ENCODE measurements at regions not wholly inside any gene's neighbourhood (a gene's known extent, or its start where the extent isn't known, plus 50 kb on each side); places are given as distances from the start of the nearest gene placed in this dataset.

DNA sequence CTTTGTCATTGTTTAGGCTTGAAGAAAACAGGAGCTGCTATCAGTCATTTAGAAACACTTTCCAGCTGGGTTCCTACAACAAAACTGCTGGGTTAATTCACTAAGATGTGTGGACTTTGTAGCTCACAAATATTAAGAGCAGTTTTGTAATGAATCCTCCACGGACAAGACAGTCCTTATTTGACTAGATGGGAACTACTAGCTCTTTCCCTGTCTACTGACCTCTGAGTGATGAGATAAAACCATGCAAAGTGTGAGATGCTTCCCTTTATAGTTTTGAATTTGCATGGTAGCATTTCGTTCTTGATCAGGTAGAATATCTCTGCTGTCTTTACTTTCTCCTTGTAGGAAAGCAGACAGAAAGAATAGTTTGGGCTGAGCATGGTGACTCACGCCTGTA lies 72.9 kb upstream of the STXBP6 start:
- no peaks in the 10 kb centered on the region for H3K27me3 ChIP-seq (ENCODE audit: insufficient read depth, low read depth)
- no peak overlapping the region for H3K9ac ChIP-seq
- TF ChIP-seq, protein P1, sequence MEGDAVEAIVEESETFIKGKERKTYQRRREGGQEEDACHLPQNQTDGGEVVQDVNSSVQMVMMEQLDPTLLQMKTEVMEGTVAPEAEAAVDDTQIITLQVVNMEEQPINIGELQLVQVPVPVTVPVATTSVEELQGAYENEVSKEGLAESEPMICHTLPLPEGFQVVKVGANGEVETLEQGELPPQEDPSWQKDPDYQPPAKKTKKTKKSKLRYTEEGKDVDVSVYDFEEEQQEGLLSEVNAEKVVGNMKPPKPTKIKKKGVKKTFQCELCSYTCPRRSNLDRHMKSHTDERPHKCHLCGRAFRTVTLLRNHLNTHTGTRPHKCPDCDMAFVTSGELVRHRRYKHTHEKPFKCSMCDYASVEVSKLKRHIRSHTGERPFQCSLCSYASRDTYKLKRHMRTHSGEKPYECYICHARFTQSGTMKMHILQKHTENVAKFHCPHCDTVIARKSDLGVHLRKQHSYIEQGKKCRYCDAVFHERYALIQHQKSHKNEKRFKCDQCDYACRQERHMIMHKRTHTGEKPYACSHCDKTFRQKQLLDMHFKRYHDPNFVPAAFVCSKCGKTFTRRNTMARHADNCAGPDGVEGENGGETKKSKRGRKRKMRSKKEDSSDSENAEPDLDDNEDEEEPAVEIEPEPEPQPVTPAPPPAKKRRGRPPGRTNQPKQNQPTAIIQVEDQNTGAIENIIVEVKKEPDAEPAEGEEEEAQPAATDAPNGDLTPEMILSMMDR (conservative IDR thresholded peaks at IDR 0.05; ENCODE audit: low read depth, low read length): no peak
- no peaks in the 10 kb centered on the region for H4K20me1 ChIP-seq (ENCODE audit: insufficient read depth)
- H3K4me1 ChIP-seq (ENCODE audit: low read depth, poor library complexity, severe bottlenecking): no peaks in the 10 kb centered on the region
- no peak overlapping the region for H2AFZ ChIP-seq (ENCODE audit: low read depth)
- H3K27ac ChIP-seq: no peak overlapping the region
- no peaks in the 10 kb centered on the region for H3K36me3 ChIP-seq (ENCODE audit: insufficient read depth)
- no peak overlapping the region for H3K4me2 ChIP-seq
- H3K79me2 ChIP-seq (ENCODE audit: insufficient read depth, low read depth): no peaks in the 10 kb centered on the region
- no peak overlapping the region for H3K4me3 ChIP-seq (IDR thresholded peaks at IDR 0.05; ENCODE audit: insufficient read depth, low read depth, low read length)

GRCh38 chr14:25122211-25122610 lies 72.3 kb upstream of the STXBP6 start:
- H3K27ac ChIP-seq: no peak overlapping the region
- TF ChIP-seq, protein P1 (conservative IDR thresholded peaks at IDR 0.05; ENCODE audit: low read depth, low read length): no peak
- H2AFZ ChIP-seq (ENCODE audit: low read depth): no peak overlapping the region

DNA sequence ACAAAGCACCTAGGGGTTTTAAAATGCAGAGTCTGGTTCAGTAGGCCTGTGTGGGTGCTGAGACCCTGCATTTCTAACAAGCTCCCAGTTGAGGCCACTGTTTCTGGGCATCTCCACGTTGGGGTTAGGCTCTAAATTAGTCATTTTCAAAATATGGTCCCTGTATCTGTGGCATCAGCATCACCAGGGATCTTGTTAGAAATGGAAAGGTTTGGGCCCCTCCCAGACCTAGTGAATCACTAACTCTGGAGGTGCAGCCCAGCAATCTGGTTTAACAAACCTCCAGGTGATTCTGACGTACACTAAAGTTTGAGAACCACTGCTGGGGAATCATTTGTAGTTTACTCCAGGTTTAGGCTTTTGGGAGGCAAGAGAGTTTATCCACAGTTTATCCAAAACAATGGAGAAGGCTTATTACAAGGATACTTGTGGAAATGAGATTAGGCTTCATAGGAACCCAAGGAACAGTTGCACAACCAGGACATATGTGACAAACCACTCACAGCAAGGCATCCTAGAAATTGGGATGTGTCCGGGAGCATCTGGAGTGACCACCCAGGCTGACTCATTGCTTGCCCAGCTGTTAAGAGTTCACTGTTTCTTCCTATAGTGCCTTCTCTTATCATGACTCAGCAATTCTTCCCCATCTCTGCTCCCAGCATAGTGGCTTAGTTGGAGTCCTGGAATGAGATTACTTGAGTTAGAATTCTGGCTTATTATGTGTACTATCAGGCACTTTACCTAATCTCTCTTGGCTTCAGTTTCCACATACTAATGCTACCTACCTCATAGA lies 71.6 kb upstream of the STXBP6 start:
- Histone ChIP-seq H3K9ac (no peak overlapping the region), H3K36me3 (ENCODE audit: insufficient read depth) (no peaks in the 10 kb centered on the region), H3K4me2 (no peak overlapping the region), H2AFZ (ENCODE audit: low read depth) (no peak overlapping the region), H3K27ac (no peak overlapping the region), H3K4me1 (ENCODE audit: low read depth, poor library complexity, severe bottlenecking) (no peaks in the 10 kb centered on the region), H3K79me2 (ENCODE audit: insufficient read depth, low read depth) (no peaks in the 10 kb centered on the region), H3K27me3 (ENCODE audit: insufficient read depth, low read depth) (no peaks in the 10 kb centered on the region), H4K20me1 (ENCODE audit: insufficient read depth) (no peaks in the 10 kb centered on the region), H3K4me3 (IDR thresholded peaks at IDR 0.05; ENCODE audit: insufficient read depth, low read depth, low read length) (no peak overlapping the region)
- TF ChIP-seq, protein P1 (conservative IDR thresholded peaks at IDR 0.05; ENCODE audit: low read depth, low read length): no peak

More at GRCh38 chr14:25122211-25122610, 72.3 kb upstream of the STXBP6 start:
- Histone ChIP-seq H3K79me2 (ENCODE audit: insufficient read depth, low read depth) (no peaks in the 10 kb centered on the region), H4K20me1 (ENCODE audit: insufficient read depth) (no peaks in the 10 kb centered on the region), H3K4me1 (ENCODE audit: low read depth, poor library complexity, severe bottlenecking) (no peaks in the 10 kb centered on the region), H3K27me3 (ENCODE audit: insufficient read depth, low read depth) (no peaks in the 10 kb centered on the region), H3K4me2 (no peak overlapping the region), H3K4me3 (IDR thresholded peaks at IDR 0.05; ENCODE audit: insufficient read depth, low read depth, low read length) (no peak overlapping the region), H3K9ac (no peak overlapping the region), H3K36me3 (ENCODE audit: insufficient read depth) (no peaks in the 10 kb centered on the region)

- H3K27ac ChIP-seq: no peak overlapping the region
- no peak overlapping the region for H3K4me3 ChIP-seq (IDR thresholded peaks at IDR 0.05; ENCODE audit: insufficient read depth, low read depth, low read length)
- no peaks in the 10 kb centered on the region for H3K36me3 ChIP-seq (ENCODE audit: insufficient read depth)
- no peaks in the 10 kb centered on the region for H3K27me3 ChIP-seq (ENCODE audit: insufficient read depth, low read depth)
- H4K20me1 ChIP-seq (ENCODE audit: insufficient read depth): no peaks in the 10 kb centered on the region
- H3K79me2 ChIP-seq (ENCODE audit: insufficient read depth, low read depth): no peaks in the 10 kb centered on the region
- TF ChIP-seq, protein P1 (conservative IDR thresholded peaks at IDR 0.05; ENCODE audit: low read depth, low read length): no peak
- no peak overlapping the region for H3K9ac ChIP-seq
- no peak overlapping the region for H2AFZ ChIP-seq (ENCODE audit: low read depth)
- no peak overlapping the region for H3K4me2 ChIP-seq
- no peaks in the 10 kb centered on the region for H3K4me1 ChIP-seq (ENCODE audit: low read depth, poor library complexity, severe bottlenecking)
Measured at GRCh38 chr14:25120261-25120660, 70.3 kb upstream of the STXBP6 start.
